ENCODE measurements at regions not wholly inside any gene's neighbourhood (a gene's known extent, or its start where the extent isn't known, plus 50 kb on each side); places are given as distances from the start of the nearest gene placed in this dataset.

GRCh38 chr5:116695681-116696080, 121.1 kb upstream of the SEMA6A start:
- TF ChIP-seq EZH2 (IDR thresholded peaks at IDR 0.05; ENCODE audit: low read length), result no peak
- TF ChIP-seq CTCF (optimal IDR thresholded peaks at IDR 0.05 in 1 of 3, IDR thresholded peaks at IDR 0.05 in 1 of 3, conservative IDR thresholded peaks at IDR 0.05 in 1 of 3; ENCODE audit: extremely low read depth in 1 of 3, insufficient read depth in 2 of 3, low read length in 3 of 3), result no peak

Measured in keratinocyte (primary cell).